Gastrocnemius medialis (tissue), 4 donors: ENCODE measurements at regions not wholly inside any gene's neighbourhood (a gene's known extent, or its start where the extent isn't known, plus 50 kb on each side); places are given as distances from the start of the nearest gene placed in this dataset.

Experiments
- ATAC-seq, 2 donors: fragments of 150-250 bp; one replicate each; pipeline ENCODE4 v1.9.1; 2016
- DNase-seq, 2 donors: peaks; one replicate each; pipeline ENCODE4 v3.0.0-alpha.2; 2019
- H3K27ac ChIP-seq, 4 donors: fragments of 200-600 bp; sonication (generic); 1 replicate in 1 of 4; 2 replicates in 3 of 4; pipeline ENCODE4 v1.5.1; 2016 to 2018; ENCODE audit warnings: mild to moderate bottlenecking in 2 of 4, moderate library complexity in 1 of 4
- H3K27me3 ChIP-seq, 3 donors: fragments of 200-600 bp; sonication (generic) in 2 of 3; 1 replicate in 1 of 3; 2 replicates in 2 of 3; pipeline versions ENCODE4 v1.5.1 to v1.6.0; 2016 to 2019; ENCODE audit warnings: mild to moderate bottlenecking in 1 of 3, moderate library complexity in 1 of 3
- H3K36me3 ChIP-seq, 2 donors: fragments of 200-600 bp; sonication (generic) in 1 of 2; one replicate each; pipeline ENCODE4 v1.5.1; 2017 to 2018
- H3K4me1 ChIP-seq, 2 donors: fragments of 200-600 bp; sonication (generic) in 1 of 2; one replicate each; pipeline ENCODE4 v1.5.1; 2016 to 2017; ENCODE audit warnings: mild to moderate bottlenecking in 2 of 2
- H3K4me3 ChIP-seq, 4 donors: fragments of 200-600 bp; sonication (generic) in 3 of 4; 1 replicate in 1 of 4; 2 replicates in 3 of 4; pipeline ENCODE4 v1.5.1; 2016 to 2019; ENCODE audit warnings: mild to moderate bottlenecking in 2 of 4
- H3K9me3 ChIP-seq, 3 donors: fragments of 200-600 bp; sonication (generic) in 2 of 3; 1 replicate in 1 of 3; 2 replicates in 2 of 3; pipeline ENCODE4 v1.5.1; 2016 to 2019
- CTCF ChIP-seq, 5 experiments: fragments of 450-650 bp in 3 of 5; fragments of 200-600 bp in 2 of 5; sonication (generic) in 2 of 5; IDR thresholded peaks in 4 of 5; conservative IDR thresholded peaks in 1 of 5; 1 replicate in 4 of 5; 2 replicates in 1 of 5; pipeline ENCODE4 v1.5.1; 2016 to 2019; ENCODE audit warnings: antibody characterized with exemption in 5 of 5, mild to moderate bottlenecking in 3 of 5, moderate library complexity in 3 of 5
- POLR2A ChIP-seq, 2 donors: fragments of 450-650 bp; IDR thresholded peaks; one replicate each; pipeline ENCODE4 v1.6.1; 2017; ENCODE audit warnings: antibody characterized with exemption in 2 of 2, mild to moderate bottlenecking in 2 of 2, moderate library complexity in 2 of 2
- in situ Hi-C, 4 donors: fragments of 200-750 bp; cut with MboI; loops; one replicate each; pipeline versions ENCODE4 v1.15.0 to v1.8.0; 2017; ENCODE audit warnings: low sequenced_read_pairs in 4 of 4
- intact Hi-C: fragments of 100-400 bp; cut with DNase I; formaldehyde crosslinking; loops from one replicate; pipeline ENCODE4 v1.15.1; 2023; ENCODE audit warnings: low total_unique reads

GRCh38 chr9:85248514-85249312 lies 493.0 kb downstream of the AGTPBP1 start:
- H3K9me3 ChIP-seq, result no peaks in the 10 kb centered on the region
- ATAC-seq (no peak), DNase-seq (no peak)
- in situ Hi-C loops (no loop called here), intact Hi-C loops (no loop called here)
- TF ChIP-seq POLR2A (IDR thresholded peaks at IDR 0.05) (no peak), CTCF (IDR thresholded peaks at IDR 0.05 in 4 of 5, conservative IDR thresholded peaks at IDR 0.05 in 1 of 5) (no peak)
- H3K27ac ChIP-seq, result no peak overlapping the region
- no peaks in the 10 kb centered on the region for H3K27me3 ChIP-seq
- H3K4me3 ChIP-seq, result no peak overlapping the region
- H3K4me1 ChIP-seq, result no peaks in the 10 kb centered on the region
- H3K36me3 ChIP-seq, result no peaks in the 10 kb centered on the region

- intact Hi-C loops, result no loop called here
- H3K4me1 ChIP-seq, result no peaks in the 10 kb centered on the region
- TF ChIP-seq CTCF (IDR thresholded peaks at IDR 0.05 in 4 of 5, conservative IDR thresholded peaks at IDR 0.05 in 1 of 5) (no peak), POLR2A (IDR thresholded peaks at IDR 0.05) (no peak)
- no peaks in the 10 kb centered on the region for H3K36me3 ChIP-seq
- ATAC-seq, result no peak
- no peaks in the 10 kb centered on the region for H3K9me3 ChIP-seq
- no peak overlapping the region for H3K4me3 ChIP-seq
- H3K27ac ChIP-seq, result no peak overlapping the region
- no peaks in the 10 kb centered on the region for H3K27me3 ChIP-seq
- in situ Hi-C loops, result no loop called here
- no peak for DNase-seq
Measured at GRCh38 chr9:85246541-85246940, 495.2 kb downstream of the AGTPBP1 start.

- no peaks in the 10 kb centered on the region for H3K27me3 ChIP-seq
- TF ChIP-seq CTCF (IDR thresholded peaks at IDR 0.05 in 4 of 5, conservative IDR thresholded peaks at IDR 0.05 in 1 of 5) (no peak), POLR2A (IDR thresholded peaks at IDR 0.05) (no peak)
- no peak overlapping the region for H3K4me3 ChIP-seq
- H3K27ac ChIP-seq, result no peak overlapping the region
- no peaks in the 10 kb centered on the region for H3K9me3 ChIP-seq
- in situ Hi-C loops, result no loop called here
- no peak for DNase-seq
- H3K36me3 ChIP-seq, result no peaks in the 10 kb centered on the region
- H3K4me1 ChIP-seq, result no peaks in the 10 kb centered on the region
- ATAC-seq, result no peak
- intact Hi-C loops, result no loop called here
Measured at GRCh38 chr9:85244856-85245255, 496.9 kb downstream of the AGTPBP1 start.

GRCh38 chr9:85243977-85244376 lies 497.8 kb downstream of the AGTPBP1 start:
- intact Hi-C loops, result no loop called here
- no peaks in the 10 kb centered on the region for H3K27me3 ChIP-seq
- DNase-seq, result no peak
- no peak overlapping the region for H3K4me3 ChIP-seq
- no peaks in the 10 kb centered on the region for H3K4me1 ChIP-seq
- H3K27ac ChIP-seq, result no peak overlapping the region
- no peaks in the 10 kb centered on the region for H3K9me3 ChIP-seq
- no peak for TF ChIP-seq POLR2A (IDR thresholded peaks at IDR 0.05)
- no peak for TF ChIP-seq CTCF (IDR thresholded peaks at IDR 0.05 in 4 of 5, conservative IDR thresholded peaks at IDR 0.05 in 1 of 5)
- ATAC-seq, result no peak
- no peaks in the 10 kb centered on the region for H3K36me3 ChIP-seq
- in situ Hi-C loops, result no loop called here

- Histone ChIP-seq H3K4me1 (no peaks in the 10 kb centered on the region), H3K9me3 (no peaks in the 10 kb centered on the region), H3K27me3 (no peaks in the 10 kb centered on the region), H3K27ac (no peak overlapping the region), H3K36me3 (no peaks in the 10 kb centered on the region), H3K4me3 (no peak overlapping the region)
- ATAC-seq, result no peak
- intact Hi-C loops (no loop called here), in situ Hi-C loops (no loop called here)
- no peak for TF ChIP-seq POLR2A (IDR thresholded peaks at IDR 0.05)
- no peak for TF ChIP-seq CTCF (IDR thresholded peaks at IDR 0.05 in 4 of 5, conservative IDR thresholded peaks at IDR 0.05 in 1 of 5)
- no peak for DNase-seq
Measured at GRCh38 chr9:85237478-85237877, 504.3 kb downstream of the AGTPBP1 start.
